C4-2B (cell line): ENCODE measurements at regions not wholly inside any gene's neighbourhood (a gene's known extent, or its start where the extent isn't known, plus 50 kb on each side); places are given as distances from the start of the nearest gene placed in this dataset.

Experiments
- CTCF ChIP-seq: fragments of 450-650 bp; conservative IDR thresholded peaks from 2 replicates; pipeline ENCODE4 v1.5.1; 2017; ENCODE audit warnings: mild to moderate bottlenecking
- ZFX ChIP-seq: fragments of 450-650 bp; IDR thresholded peaks from 2 replicates; pipeline ENCODE4 v1.6.1; 2017

GRCh38 chr1:166616206-166616605, 223.1 kb upstream of the POGK start:
- TF ChIP-seq CTCF (no peak), ZFX (no peak)
